Superior temporal gyrus (tissue), 1 donor: ENCODE measurements at regions not wholly inside any gene's neighbourhood (a gene's known extent, or its start where the extent isn't known, plus 50 kb on each side); places are given as distances from the start of the nearest gene placed in this dataset.

Source experiments
- DNase-seq: peaks from one replicate; pipeline ENCODE4 v3.0.0-alpha.2; 2016; ENCODE audit errors: extremely low spot score

GRCh38 chr2:57575700-57576268 is 470.8 kb upstream of the VRK2 start:
- no peak for DNase-seq

GRCh38 chr2:57576983-57577382 is 469.6 kb upstream of the VRK2 start:
- no peak for DNase-seq

GRCh38 chr2:57597940-57598339 is 448.7 kb upstream of the VRK2 start:
- no peak for DNase-seq

DNA sequence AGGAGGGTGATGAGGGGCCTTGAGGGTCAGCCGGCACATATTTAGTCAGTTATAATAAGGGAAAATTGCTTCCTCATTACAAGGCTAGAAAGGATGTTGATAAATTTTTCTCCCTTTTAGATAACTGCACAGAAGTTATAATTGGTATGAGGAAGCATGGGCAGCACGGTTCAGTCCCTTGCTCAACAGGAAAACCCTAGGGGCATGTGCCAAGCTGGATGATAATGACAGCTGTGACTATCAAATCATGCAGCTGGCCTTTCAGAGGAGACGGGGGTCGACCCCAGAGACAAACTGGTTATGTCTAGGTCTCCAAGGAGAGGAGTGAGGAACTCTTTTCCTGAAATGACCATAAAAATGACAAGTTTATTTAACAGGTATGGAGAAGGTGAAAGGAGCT is 448.1 kb upstream of the VRK2 start:
- no peak for DNase-seq

DNA sequence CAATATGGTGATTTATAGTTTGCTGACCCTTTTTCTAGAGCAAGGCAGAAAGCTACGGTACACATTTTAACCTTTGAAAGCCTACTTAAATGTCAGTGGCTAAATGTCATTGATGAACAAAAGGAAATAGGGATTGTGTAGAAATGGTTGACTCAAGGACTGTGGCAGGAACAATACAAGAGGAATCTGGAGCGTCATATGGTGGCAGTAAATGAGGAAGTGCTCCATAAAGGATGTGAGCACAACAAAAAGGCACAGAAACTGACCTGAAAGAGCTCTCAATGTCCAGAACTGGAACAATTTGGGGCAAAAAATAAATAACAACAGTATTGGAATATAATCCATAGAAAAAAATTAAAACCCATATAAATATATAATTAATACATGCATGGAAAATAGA is 443.9 kb upstream of the VRK2 start:
- no peak for DNase-seq

- no peak for DNase-seq
Measured at GRCh38 chr2:57614988-57615387, 431.6 kb upstream of the VRK2 start.

- no peak for DNase-seq
Measured at GRCh38 chr2:57615855-57616556, 430.6 kb upstream of the VRK2 start.

- DNase-seq, result no peak
Measured at GRCh38 chr2:57617318-57617717, 429.3 kb upstream of the VRK2 start.

DNA sequence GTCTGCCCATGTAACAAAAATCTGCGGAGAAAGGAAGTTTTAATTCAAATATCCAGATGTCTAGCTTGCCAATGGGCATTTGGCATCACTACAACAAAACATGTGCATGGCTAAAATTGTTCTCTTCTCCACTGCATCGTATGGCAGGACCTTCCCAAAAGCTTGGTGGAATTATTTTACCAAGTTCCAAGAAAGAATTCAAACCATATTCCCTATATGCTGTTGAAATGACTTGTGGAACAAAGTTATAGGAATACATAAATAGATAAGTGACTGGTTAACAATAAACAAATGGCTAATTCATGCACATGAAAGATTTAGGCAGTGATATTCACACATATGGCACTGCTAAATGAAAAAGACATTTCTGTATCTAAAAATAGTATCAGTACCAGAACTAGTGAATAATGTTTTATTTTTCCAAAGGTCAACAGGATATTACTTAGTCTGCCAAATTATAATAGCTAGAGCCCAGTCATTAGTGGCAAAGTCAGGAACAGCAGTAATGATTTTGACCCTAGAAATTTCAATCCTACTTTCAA is 425.4 kb upstream of the VRK2 start:
- DNase-seq, result no peak

- no peak for DNase-seq
Measured at GRCh38 chr2:57622009-57622408, 424.6 kb upstream of the VRK2 start.

DNA sequence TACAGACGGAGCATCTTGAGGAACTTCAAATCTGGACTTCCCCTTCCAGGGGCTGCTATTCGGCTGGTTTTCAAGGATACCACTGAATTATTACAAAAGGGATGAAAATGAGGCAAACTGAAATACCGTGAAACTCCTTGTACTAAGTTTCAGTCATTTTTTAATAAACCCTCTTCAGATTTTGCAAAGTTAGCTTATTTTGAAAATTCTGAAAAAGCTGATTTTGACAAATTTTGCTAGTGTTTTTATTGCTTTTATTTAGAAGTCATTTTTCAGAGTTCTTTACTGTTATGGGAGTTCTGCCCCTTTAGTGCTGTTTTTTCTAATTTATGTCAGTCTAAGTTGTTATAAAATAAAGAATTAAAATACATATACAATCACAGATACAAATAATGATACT is 390.4 kb upstream of the VRK2 start:
- no peak for DNase-seq

- no peak for DNase-seq
Measured at GRCh38 chr2:57669570-57669969, 377.0 kb upstream of the VRK2 start.

DNA sequence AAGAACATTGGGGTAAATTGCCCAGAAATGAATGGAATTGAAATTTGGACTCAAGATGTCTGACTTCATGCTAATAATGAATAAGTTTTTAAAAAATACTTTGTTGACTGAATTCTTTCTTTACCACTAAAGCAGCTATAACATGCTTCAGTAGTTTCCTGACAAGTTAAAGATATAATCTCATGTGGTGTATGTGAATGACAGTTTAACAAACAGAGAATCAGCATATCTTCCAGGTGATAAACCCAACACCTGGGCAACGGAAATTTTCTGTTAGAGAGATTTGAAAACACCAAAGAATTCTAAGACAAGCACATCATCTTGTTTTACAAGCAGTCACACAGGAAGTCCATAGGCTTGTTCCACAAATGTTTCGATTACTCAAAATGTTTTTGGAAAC is 372.6 kb upstream of the VRK2 start:
- no peak for DNase-seq

GRCh38 chr2:57674743-57675142 is 371.9 kb upstream of the VRK2 start:
- no peak for DNase-seq

- DNase-seq, result no peak
Measured at GRCh38 chr2:57677296-57677695, 369.3 kb upstream of the VRK2 start.

DNA sequence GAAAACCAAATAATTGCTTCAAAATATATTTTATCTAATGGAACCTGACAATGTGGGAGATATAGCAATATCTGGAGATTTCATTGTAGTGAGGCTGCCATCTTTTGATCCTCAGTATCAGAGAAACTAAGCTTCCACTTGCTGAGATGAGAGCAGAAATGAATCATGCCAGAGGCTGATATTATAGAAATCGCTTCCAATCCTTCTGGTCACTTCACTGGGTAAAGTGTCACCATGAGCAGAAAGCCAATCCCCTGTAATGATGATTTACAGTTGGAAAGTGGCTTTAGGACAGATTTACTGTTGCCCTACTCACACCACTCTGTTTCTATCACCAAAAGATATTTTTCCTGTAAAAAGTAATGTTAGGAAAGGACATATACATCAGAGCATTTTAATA is 365.0 kb upstream of the VRK2 start:
- DNase-seq, result no peak

GRCh38 chr2:57685032-57685431 is 361.6 kb upstream of the VRK2 start:
- no peak for DNase-seq

GRCh38 chr2:57692395-57692794 is 354.2 kb upstream of the VRK2 start:
- DNase-seq, result no peak

- DNase-seq, result no peak
Measured at GRCh38 chr2:57693177-57693576, 353.4 kb upstream of the VRK2 start.

DNA sequence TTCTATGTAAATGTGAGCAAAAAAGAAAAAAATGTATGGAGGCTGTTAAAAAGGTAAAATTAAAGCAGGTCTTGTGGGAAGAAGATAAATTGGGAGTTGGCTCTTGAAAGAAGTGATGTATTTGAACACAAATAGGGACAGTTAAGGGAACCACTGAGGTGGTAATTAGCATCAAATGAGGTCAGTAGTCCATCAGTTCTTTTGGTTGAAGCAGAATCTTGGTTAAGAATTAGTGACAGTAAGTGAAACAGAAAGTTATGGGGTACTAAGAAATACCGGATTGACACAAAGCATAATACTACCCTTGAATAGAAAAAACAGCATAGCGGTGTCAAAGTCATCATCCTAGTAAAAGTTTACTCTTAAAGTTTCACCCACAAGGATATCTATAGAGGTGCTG is 352.6 kb upstream of the VRK2 start:
- no peak for DNase-seq

- DNase-seq, result no peak
Measured at GRCh38 chr2:57696016-57696415, 350.6 kb upstream of the VRK2 start.

DNA sequence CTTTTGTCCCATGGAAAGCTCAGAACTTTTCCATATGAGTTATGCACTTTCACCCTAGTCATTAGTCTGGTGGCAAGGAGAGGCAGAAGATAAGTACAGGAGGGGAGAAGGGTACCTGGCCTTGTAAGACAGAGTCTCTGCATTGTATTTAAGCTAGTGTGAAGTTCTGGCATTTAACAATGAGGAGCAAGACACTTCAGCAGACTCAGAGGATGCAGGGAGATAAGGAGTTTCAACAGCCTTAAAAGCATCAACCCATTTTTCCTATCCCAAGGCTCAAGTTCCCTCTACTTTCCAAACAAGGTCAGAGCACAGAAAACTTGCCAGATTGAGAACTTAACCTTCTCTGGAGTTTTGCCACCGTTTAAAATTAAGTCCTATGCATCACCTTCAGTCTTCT is 348.2 kb upstream of the VRK2 start:
- no peak for DNase-seq

DNA sequence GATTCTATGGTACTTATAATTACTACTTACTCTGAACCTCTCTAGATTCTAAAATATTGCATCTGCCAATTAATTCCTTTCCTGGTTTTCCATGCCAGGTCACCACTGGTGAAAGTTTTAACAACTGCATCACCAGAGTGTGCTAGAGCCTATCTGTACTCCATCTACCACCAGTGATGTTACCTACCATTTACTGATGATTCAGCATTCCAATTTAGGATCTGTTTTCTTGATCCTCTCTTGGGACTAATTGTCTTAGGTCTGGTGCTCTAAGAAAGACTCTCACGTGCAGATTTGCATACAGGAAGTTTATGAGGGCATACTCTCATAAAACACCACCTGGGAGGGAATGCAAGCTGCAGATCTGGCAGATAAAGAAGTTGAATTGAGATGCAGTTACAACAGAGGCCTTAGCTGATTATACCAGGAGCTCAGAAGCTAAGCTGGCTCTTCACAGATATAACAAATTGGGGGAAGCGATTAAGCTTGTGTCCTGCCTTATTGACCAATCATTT is 347.6 kb upstream of the VRK2 start:
- no peak for DNase-seq
